ENCODE measurements at regions not wholly inside any gene's neighbourhood (a gene's known extent, or its start where the extent isn't known, plus 50 kb on each side); places are given as distances from the start of the nearest gene placed in this dataset.

DNA sequence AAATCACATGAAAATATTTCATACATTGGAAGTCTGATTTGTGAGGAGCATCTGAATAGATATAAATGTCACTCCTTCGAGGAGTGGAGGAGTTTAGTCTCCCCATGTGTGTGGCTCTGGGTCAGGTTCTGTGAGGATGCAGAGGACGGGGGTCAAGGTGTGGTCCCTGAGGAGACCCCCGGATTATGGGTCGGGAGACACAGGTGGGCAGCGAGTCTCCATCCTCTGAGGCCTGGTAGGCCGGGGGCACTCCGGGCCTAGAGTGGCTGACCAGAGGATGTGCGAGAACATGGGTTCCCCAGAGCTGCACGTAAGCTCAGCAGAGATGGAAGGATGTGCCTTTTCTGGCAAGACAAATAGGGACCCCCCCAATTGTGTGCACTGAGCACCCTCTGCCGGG, 93.4 kb upstream of the TCERG1L start:
- TF ChIP-seq GATA2 (IDR thresholded peaks at IDR 0.05; ENCODE audit: low read depth, low read length) (no peak), GATA3 (IDR thresholded peaks at IDR 0.05; ENCODE audit: low read depth, low read length) (no peak)

All from SH-SY5Y (cell line).